ENCODE measurements at regions not wholly inside any gene's neighbourhood (a gene's known extent, or its start where the extent isn't known, plus 50 kb on each side); places are given as distances from the start of the nearest gene placed in this dataset.

GRCh38 chr3:13141183-13141582 lies 68.0 kb upstream of the IQSEC1 start:
- no peaks in the 10 kb centered on the region for H3K36me3 ChIP-seq (ENCODE audit: low read length)
- TF ChIP-seq EZH2phosphoT487 (conservative IDR thresholded peaks at IDR 0.05; ENCODE audit: low read length), result no peak
- TF ChIP-seq, protein P1, sequence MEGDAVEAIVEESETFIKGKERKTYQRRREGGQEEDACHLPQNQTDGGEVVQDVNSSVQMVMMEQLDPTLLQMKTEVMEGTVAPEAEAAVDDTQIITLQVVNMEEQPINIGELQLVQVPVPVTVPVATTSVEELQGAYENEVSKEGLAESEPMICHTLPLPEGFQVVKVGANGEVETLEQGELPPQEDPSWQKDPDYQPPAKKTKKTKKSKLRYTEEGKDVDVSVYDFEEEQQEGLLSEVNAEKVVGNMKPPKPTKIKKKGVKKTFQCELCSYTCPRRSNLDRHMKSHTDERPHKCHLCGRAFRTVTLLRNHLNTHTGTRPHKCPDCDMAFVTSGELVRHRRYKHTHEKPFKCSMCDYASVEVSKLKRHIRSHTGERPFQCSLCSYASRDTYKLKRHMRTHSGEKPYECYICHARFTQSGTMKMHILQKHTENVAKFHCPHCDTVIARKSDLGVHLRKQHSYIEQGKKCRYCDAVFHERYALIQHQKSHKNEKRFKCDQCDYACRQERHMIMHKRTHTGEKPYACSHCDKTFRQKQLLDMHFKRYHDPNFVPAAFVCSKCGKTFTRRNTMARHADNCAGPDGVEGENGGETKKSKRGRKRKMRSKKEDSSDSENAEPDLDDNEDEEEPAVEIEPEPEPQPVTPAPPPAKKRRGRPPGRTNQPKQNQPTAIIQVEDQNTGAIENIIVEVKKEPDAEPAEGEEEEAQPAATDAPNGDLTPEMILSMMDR (IDR thresholded peaks at IDR 0.05; ENCODE audit: insufficient read depth, low read length, poor library complexity, severe bottlenecking), result no peak
- no peak overlapping the region for H3K9ac ChIP-seq (ENCODE audit: low read length)
- H3K27ac ChIP-seq (ENCODE audit: low read depth, low read length), result no peak overlapping the region
- H3K9me3 ChIP-seq (ENCODE audit: insufficient read depth, low read length), result no peaks in the 10 kb centered on the region
- H3K4me3 ChIP-seq (ENCODE audit: insufficient read depth, low read length, poor library complexity, severe bottlenecking), result no peak overlapping the region
- H3K79me2 ChIP-seq (ENCODE audit: insufficient read depth, low read length), result no peaks in the 10 kb centered on the region
- H3K4me2 ChIP-seq (ENCODE audit: low read depth, low read length, poor library complexity, severe bottlenecking), result no peak overlapping the region
- no peak overlapping the region for H2AFZ ChIP-seq (ENCODE audit: low read depth, low read length, severe bottlenecking)
- H3K27me3 ChIP-seq (ENCODE audit: low read length), result no peaks in the 10 kb centered on the region
- no peaks in the 10 kb centered on the region for H4K20me1 ChIP-seq (ENCODE audit: low read depth, low read length)
- no peaks in the 10 kb centered on the region for H3K9me2 ChIP-seq (replicated peaks; ENCODE audit: insufficient read depth, low read length)
- no peaks in the 10 kb centered on the region for H3F3A ChIP-seq (ENCODE audit: insufficient read depth)

DNA sequence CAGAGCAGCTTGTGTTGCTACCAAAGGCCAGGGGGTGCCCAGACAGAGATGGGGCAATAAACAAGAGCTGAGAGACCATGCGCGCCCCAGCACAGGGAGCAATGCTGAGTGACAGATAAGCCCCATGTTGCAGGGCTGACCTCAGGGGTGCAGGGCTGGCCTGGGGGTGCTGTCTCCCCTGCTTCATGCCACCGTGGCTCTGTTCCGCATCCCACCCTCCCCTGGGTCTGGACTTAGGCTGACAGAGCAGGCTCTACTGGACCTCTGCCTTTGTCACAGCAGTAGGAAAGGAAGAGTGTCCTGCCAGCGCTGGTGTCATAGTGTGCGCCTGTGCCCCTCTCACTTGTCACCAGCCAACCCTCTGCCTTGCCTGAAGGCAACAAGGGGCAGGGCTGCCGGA lies 67.4 kb upstream of the IQSEC1 start:
- no peaks in the 10 kb centered on the region for H3K36me3 ChIP-seq (ENCODE audit: low read length)
- no peak overlapping the region for H3K4me3 ChIP-seq (ENCODE audit: insufficient read depth, low read length, poor library complexity, severe bottlenecking)
- H3K27ac ChIP-seq (ENCODE audit: low read depth, low read length), result no peak overlapping the region
- TF ChIP-seq EZH2phosphoT487 (conservative IDR thresholded peaks at IDR 0.05; ENCODE audit: low read length), result no peak
- TF ChIP-seq, protein P1 (IDR thresholded peaks at IDR 0.05; ENCODE audit: insufficient read depth, low read length, poor library complexity, severe bottlenecking), result no peak
- no peak overlapping the region for H3K4me2 ChIP-seq (ENCODE audit: low read depth, low read length, poor library complexity, severe bottlenecking)
- no peak overlapping the region for H2AFZ ChIP-seq (ENCODE audit: low read depth, low read length, severe bottlenecking)
- no peaks in the 10 kb centered on the region for H3K79me2 ChIP-seq (ENCODE audit: insufficient read depth, low read length)
- H3K9me2 ChIP-seq (replicated peaks; ENCODE audit: insufficient read depth, low read length), result no peaks in the 10 kb centered on the region
- no peaks in the 10 kb centered on the region for H4K20me1 ChIP-seq (ENCODE audit: low read depth, low read length)
- no peaks in the 10 kb centered on the region for H3K27me3 ChIP-seq (ENCODE audit: low read length)
- H3F3A ChIP-seq (ENCODE audit: insufficient read depth), result no peaks in the 10 kb centered on the region
- H3K9me3 ChIP-seq (ENCODE audit: insufficient read depth, low read length), result no peaks in the 10 kb centered on the region
- no peak overlapping the region for H3K9ac ChIP-seq (ENCODE audit: low read length)

- Histone ChIP-seq H2AFZ (ENCODE audit: low read depth, low read length, severe bottlenecking) (no peak overlapping the region), H3K27me3 (ENCODE audit: low read length) (no peaks in the 10 kb centered on the region), H3K9ac (ENCODE audit: low read length) (no peak overlapping the region), H4K20me1 (ENCODE audit: low read depth, low read length) (no peaks in the 10 kb centered on the region), H3K4me2 (ENCODE audit: low read depth, low read length, poor library complexity, severe bottlenecking) (no peak overlapping the region), H3K9me3 (ENCODE audit: insufficient read depth, low read length) (no peaks in the 10 kb centered on the region), H3K36me3 (ENCODE audit: low read length) (no peaks in the 10 kb centered on the region), H3K79me2 (ENCODE audit: insufficient read depth, low read length) (no peaks in the 10 kb centered on the region), H3K4me3 (ENCODE audit: insufficient read depth, low read length, poor library complexity, severe bottlenecking) (no peak overlapping the region), H3K9me2 (replicated peaks; ENCODE audit: insufficient read depth, low read length) (no peaks in the 10 kb centered on the region), H3F3A (ENCODE audit: insufficient read depth) (no peaks in the 10 kb centered on the region), H3K27ac (ENCODE audit: low read depth, low read length) (no peak overlapping the region)
- TF ChIP-seq, protein P1 (IDR thresholded peaks at IDR 0.05; ENCODE audit: insufficient read depth, low read length, poor library complexity, severe bottlenecking), result no peak
- no peak for TF ChIP-seq EZH2phosphoT487 (conservative IDR thresholded peaks at IDR 0.05; ENCODE audit: low read length)
Observed at GRCh38 chr3:13139471-13140065, 66.3 kb upstream of the IQSEC1 start.

Measured in SU-DHL-6 (cell line).